Sigmoid colon (tissue), 6 donors: ENCODE measurements at regions not wholly inside any gene's neighbourhood (a gene's known extent, or its start where the extent isn't known, plus 50 kb on each side); places are given as distances from the start of the nearest gene placed in this dataset.

Experiments
- DNase-seq: peaks from one replicate; pipeline ENCODE4 v3.0.0-alpha.2; 2019
- H3K27ac ChIP-seq, 4 donors: fragments of 200-600 bp; sonication (generic); one replicate each; pipeline ENCODE4 v1.5.1; 2016 to 2019; ENCODE audit warnings: mild to moderate bottlenecking in 1 of 4
- H3K27me3 ChIP-seq, 3 donors: fragments of 200-600 bp; sonication (generic); one replicate each; pipeline ENCODE4 v1.5.1; 2019; ENCODE audit warnings: mild to moderate bottlenecking in 1 of 3
- H3K36me3 ChIP-seq, 4 donors: fragments of 200-600 bp; sonication (generic); one replicate each; pipeline ENCODE4 v1.5.1; 2016 to 2019
- H3K4me1 ChIP-seq, 4 donors: fragments of 200-600 bp; sonication (generic); one replicate each; pipeline ENCODE4 v1.5.1; 2017 to 2019
- H3K4me3 ChIP-seq, 4 donors: fragments of 200-600 bp; sonication (generic); one replicate each; pipeline ENCODE4 v1.5.1; 2017 to 2019; ENCODE audit warnings: mild to moderate bottlenecking in 2 of 4, moderate library complexity in 1 of 4
- H3K9me3 ChIP-seq, 4 donors: fragments of 200-600 bp in 3 of 4; sonication (generic) in 3 of 4; one replicate each; pipeline versions ENCODE4 v1.5.1 to v1.6.1; 2013 to 2019
- CTCF ChIP-seq, 4 experiments: fragments of 450-650 bp in 3 of 4; fragments of 200-600 bp in 1 of 4; IDR thresholded peaks; one replicate each; pipeline ENCODE4 v1.5.1; 2016 to 2019; ENCODE audit warnings: antibody characterized with exemption in 4 of 4, mild to moderate bottlenecking in 3 of 4, moderate library complexity in 2 of 4
- EP300 ChIP-seq, 4 donors: sonication (generic); formaldehyde crosslinking; IDR thresholded peaks; one replicate each; pipeline ENCODE4 v1.6.1; 2017; ENCODE audit warnings: antibody characterized with exemption in 4 of 4
- POLR2A ChIP-seq, 2 donors: fragments of 450-650 bp; IDR thresholded peaks; one replicate each; pipeline ENCODE4 v1.6.1; 2016; ENCODE audit warnings: antibody characterized with exemption in 2 of 2, mild to moderate bottlenecking in 2 of 2, moderate library complexity in 2 of 2
- POLR2AphosphoS5 ChIP-seq, 4 donors: sonication (generic); formaldehyde crosslinking; IDR thresholded peaks; one replicate each; pipeline ENCODE4 v1.6.1; 2017; ENCODE audit warnings: antibody characterized with exemption in 4 of 4
- WGBS, 2 donors: extraction: QIAGEN DNeasy Blood & Tissue Kit; methylation state at CpG; one replicate each; pipeline ENCODE4 v1.1.7; 2013; 5-methylcytosine and 5-hydroxymethylcytosine counted together
- intact Hi-C: fragments of 100-400 bp; cut with DNase I; formaldehyde crosslinking; loops from one replicate; pipeline ENCODE4 v1.15.1; 2023
- donor health status: healthy with polysubstance abuse.
- donor health status: healthy.

DNA sequence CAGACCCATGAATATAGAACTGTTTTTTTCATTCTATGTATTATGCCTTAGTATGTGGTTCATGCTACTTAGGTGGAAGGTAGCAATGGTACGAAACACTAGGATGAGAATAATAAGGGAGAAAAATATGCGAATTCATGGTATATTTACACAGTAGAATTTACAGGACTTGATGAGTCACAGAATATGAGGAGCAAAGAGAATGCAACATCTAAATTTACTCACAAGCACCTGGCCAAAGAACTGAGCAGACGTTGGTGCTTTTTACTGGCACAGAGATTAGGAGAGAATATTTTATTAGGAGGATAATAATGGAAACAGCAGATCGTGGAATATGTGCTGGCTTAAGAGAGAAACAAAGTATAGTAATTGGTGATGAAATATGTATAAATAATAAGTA is 785.4 kb upstream of the ROBO1 start:
- WGBS, 2 donors, result 62 to 86% methylated on average over 4 of the region's 4 CpGs
- Histone ChIP-seq H3K4me3 (no peak overlapping the region), H3K4me1 (no peaks in the 10 kb centered on the region), H3K27me3 (no peaks in the 10 kb centered on the region), H3K36me3 (no peaks in the 10 kb centered on the region), H3K27ac (no peak overlapping the region), H3K9me3 (no peaks in the 10 kb centered on the region)
- no peak for DNase-seq
- intact Hi-C loops, result no loop called here
- TF ChIP-seq POLR2AphosphoS5 (IDR thresholded peaks at IDR 0.05) (no peak), EP300 (IDR thresholded peaks at IDR 0.05) (no peak), POLR2A (IDR thresholded peaks at IDR 0.05) (no peak), CTCF (IDR thresholded peaks at IDR 0.05) (no peak)

- no peaks in the 10 kb centered on the region for H3K9me3 ChIP-seq
- intact Hi-C loops, result no loop called here
- H3K4me3 ChIP-seq, result no peak overlapping the region
- no peaks in the 10 kb centered on the region for H3K4me1 ChIP-seq
- no peaks in the 10 kb centered on the region for H3K27me3 ChIP-seq
- no peak for DNase-seq
- no peaks in the 10 kb centered on the region for H3K36me3 ChIP-seq
- 76 to 77% methylated on average over 5 of the region's 5 CpGs for WGBS, 2 donors
- H3K27ac ChIP-seq, result no peak overlapping the region
- TF ChIP-seq EP300 (IDR thresholded peaks at IDR 0.05) (no peak), POLR2AphosphoS5 (IDR thresholded peaks at IDR 0.05) (no peak), POLR2A (IDR thresholded peaks at IDR 0.05) (no peak), CTCF (IDR thresholded peaks at IDR 0.05) (no peak)
Observed at GRCh38 chr3:80550174-80550573, 782.4 kb upstream of the ROBO1 start.

DNA sequence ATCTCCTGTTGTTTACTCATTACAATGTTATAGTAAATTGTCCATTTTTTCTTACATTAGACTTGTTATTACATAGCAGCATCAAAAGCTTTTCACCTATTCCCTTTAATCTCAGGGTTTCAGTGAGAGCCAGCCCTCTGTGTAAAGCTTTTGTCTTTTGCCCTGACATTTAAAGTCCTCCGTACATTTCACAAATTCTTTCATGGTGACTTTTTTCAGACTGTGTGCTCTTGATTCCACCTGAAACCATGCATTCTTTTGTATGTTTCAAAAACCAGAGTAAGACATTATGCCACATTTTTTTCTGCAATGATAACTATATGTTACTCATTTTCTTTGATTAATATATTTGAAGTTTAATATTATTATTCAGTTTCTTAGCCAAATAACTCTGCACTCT is 781.4 kb upstream of the ROBO1 start:
- intact Hi-C loops, result no loop called here
- H3K36me3 ChIP-seq, result no peaks in the 10 kb centered on the region
- no peaks in the 10 kb centered on the region for H3K27me3 ChIP-seq
- TF ChIP-seq POLR2AphosphoS5 (IDR thresholded peaks at IDR 0.05) (no peak), POLR2A (IDR thresholded peaks at IDR 0.05) (no peak), CTCF (IDR thresholded peaks at IDR 0.05) (no peak), EP300 (IDR thresholded peaks at IDR 0.05) (no peak)
- no peak overlapping the region for H3K4me3 ChIP-seq
- no peak overlapping the region for H3K27ac ChIP-seq
- no peaks in the 10 kb centered on the region for H3K4me1 ChIP-seq
- no peak for DNase-seq
- WGBS, 2 donors, result 76 to 77% methylated on average over 1 of the region's 1 CpG
- no peaks in the 10 kb centered on the region for H3K9me3 ChIP-seq

DNA sequence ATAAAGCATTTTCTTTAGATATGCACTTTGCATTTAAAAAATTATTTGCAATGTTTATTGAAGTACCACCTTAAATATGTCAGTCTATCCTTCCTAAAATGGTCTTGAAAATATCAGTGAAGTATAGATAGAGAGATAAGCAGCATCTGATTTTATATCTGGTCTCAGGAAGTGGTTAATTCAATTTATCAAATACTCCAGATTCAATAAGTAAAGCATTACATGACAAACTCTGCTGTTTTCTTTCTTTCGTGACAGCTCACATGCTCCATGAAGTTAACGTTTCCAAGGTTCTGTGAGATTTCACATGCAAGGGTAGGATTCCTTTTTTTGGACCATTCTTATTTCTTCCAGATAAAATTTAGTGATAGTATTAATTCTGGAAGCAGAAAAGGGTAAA is 775.4 kb upstream of the ROBO1 start:
- H3K27me3 ChIP-seq, result no peaks in the 10 kb centered on the region
- no peak overlapping the region for H3K27ac ChIP-seq
- H3K9me3 ChIP-seq, result no peaks in the 10 kb centered on the region
- no peaks in the 10 kb centered on the region for H3K4me1 ChIP-seq
- intact Hi-C loops, result no loop called here
- WGBS, 2 donors, result 87% methylated on average over 2 of the region's 2 CpGs
- no peaks in the 10 kb centered on the region for H3K36me3 ChIP-seq
- H3K4me3 ChIP-seq, result no peak overlapping the region
- TF ChIP-seq POLR2A (IDR thresholded peaks at IDR 0.05), result no peak
- no peak for TF ChIP-seq EP300 (IDR thresholded peaks at IDR 0.05)
- no peak for DNase-seq

DNA sequence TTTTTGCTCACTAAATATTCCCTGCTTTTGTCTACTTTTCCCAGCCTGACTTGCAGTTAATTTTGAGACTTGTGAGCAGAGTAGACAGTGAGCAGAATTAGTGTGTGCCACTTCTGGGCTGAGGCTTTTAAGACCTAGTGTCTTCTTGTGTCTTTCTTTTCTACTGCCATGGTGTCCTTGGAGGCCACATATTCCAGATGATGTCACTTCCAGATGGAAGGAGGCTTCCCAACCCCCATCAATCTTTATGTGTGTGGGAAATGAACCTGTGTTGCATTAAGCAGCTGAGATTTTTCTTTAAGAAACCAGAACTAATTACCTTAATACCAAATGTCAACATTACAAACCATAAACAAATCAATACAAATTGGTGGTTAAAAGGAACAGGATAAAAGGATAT is 774.7 kb upstream of the ROBO1 start:
- Histone ChIP-seq H3K9me3 (no peaks in the 10 kb centered on the region), H3K4me1 (no peaks in the 10 kb centered on the region), H3K4me3 (no peak overlapping the region), H3K36me3 (no peaks in the 10 kb centered on the region), H3K27me3 (no peaks in the 10 kb centered on the region), H3K27ac (no peak overlapping the region)
- no peak for DNase-seq
- TF ChIP-seq EP300 (IDR thresholded peaks at IDR 0.05), result no peak
- TF ChIP-seq CTCF (IDR thresholded peaks at IDR 0.05), result no peak
- TF ChIP-seq POLR2AphosphoS5 (IDR thresholded peaks at IDR 0.05), result no peak
- no peak for TF ChIP-seq POLR2A (IDR thresholded peaks at IDR 0.05)
- intact Hi-C loops, result no loop called here
